HCT116 (cell line): ENCODE measurements at regions not wholly inside any gene's neighbourhood (a gene's known extent, or its start where the extent isn't known, plus 50 kb on each side); places are given as distances from the start of the nearest gene placed in this dataset.

Source experiments
- CBX3 ChIP-seq: IDR thresholded peaks from 2 replicates; pipeline ENCODE4 v1.6.1; 2012; ENCODE audit warnings: low read depth
- CTCF ChIP-seq, 3 experiments: fragments of 200-600 bp in 1 of 3; sonication (generic) in 1 of 3; IDR thresholded peaks in 2 of 3; conservative IDR thresholded peaks in 1 of 3; 2 replicates each; pipeline ENCODE4 v1.5.1; 2012 to 2017; ENCODE audit warnings: low read depth in 2 of 3, low read length in 2 of 3, antibody characterized with exemption in 1 of 3, borderline replicate concordance in 1 of 3, control low read depth in 1 of 3, mild to moderate bottlenecking in 1 of 3, mixed read lengths in 1 of 3, mixed run types in 1 of 3, moderate library complexity in 1 of 3; ENCODE audit not compliant: insufficient read depth in 1 of 3
- ELF1 ChIP-seq: IDR thresholded peaks from 2 replicates; pipeline ENCODE4 v1.6.1; 2012; ENCODE audit warnings: low read depth, borderline replicate concordance
- EZH2 ChIP-seq: fragments of 200-600 bp; sonication (generic); IDR thresholded peaks from 2 replicates; pipeline ENCODE4 v1.6.1; 2017; ENCODE audit warnings: antibody characterized with exemption, mixed run types
- JUND ChIP-seq: IDR thresholded peaks from 2 replicates; pipeline ENCODE4 v1.6.1; 2012
- MAX ChIP-seq: IDR thresholded peaks from 2 replicates; pipeline ENCODE4 v1.6.1; 2012
- POLR2A ChIP-seq: IDR thresholded peaks from 2 replicates; pipeline ENCODE4 v1.7.0; 2011; ENCODE audit warnings: borderline replicate concordance; ENCODE audit not compliant: insufficient read depth, insufficient read length; ENCODE audit errors: extremely low read depth
- POLR2AphosphoS5 ChIP-seq: IDR thresholded peaks from 2 replicates; pipeline ENCODE4 v1.6.1; 2011; ENCODE audit warnings: mild to moderate bottlenecking, low read depth, low read length, moderate library complexity
- REST ChIP-seq: IDR thresholded peaks from 2 replicates; pipeline ENCODE4 v1.6.1; 2012; ENCODE audit warnings: low read depth
- ZFX ChIP-seq: fragments of 450-650 bp; IDR thresholded peaks from 2 replicates; pipeline ENCODE4 v1.6.1; 2017
- ZNF274 ChIP-seq: fragments of 200-500 bp; sonication (Bioruptor generic); IDR thresholded peaks from 2 replicates; pipeline ENCODE4 v1.6.1; 2014; ENCODE audit warnings: mild to moderate bottlenecking, low read depth, low read length, inconsistent platforms

GRCh38 chr21:27070861-27071670, 104.2 kb upstream of the ADAMTS5 start:
- TF ChIP-seq CBX3 (no peak), CTCF (IDR thresholded peaks at IDR 0.05 in 2 of 3, conservative IDR thresholded peaks at IDR 0.05 in 1 of 3; ENCODE audit: borderline replicate concordance in 1 of 3, insufficient read depth in 1 of 3, low read depth in 2 of 3, low read length in 2 of 3) (no peak), ELF1 (no peak), REST (no peak), ZNF274 (no peak), POLR2AphosphoS5 (no peak), POLR2A (no peak), EZH2 (no peak), ZFX (no peak), JUND (no peak), MAX (no peak)
